ENCODE measurements at regions not wholly inside any gene's neighbourhood (a gene's known extent, or its start where the extent isn't known, plus 50 kb on each side); places are given as distances from the start of the nearest gene placed in this dataset.

DNA sequence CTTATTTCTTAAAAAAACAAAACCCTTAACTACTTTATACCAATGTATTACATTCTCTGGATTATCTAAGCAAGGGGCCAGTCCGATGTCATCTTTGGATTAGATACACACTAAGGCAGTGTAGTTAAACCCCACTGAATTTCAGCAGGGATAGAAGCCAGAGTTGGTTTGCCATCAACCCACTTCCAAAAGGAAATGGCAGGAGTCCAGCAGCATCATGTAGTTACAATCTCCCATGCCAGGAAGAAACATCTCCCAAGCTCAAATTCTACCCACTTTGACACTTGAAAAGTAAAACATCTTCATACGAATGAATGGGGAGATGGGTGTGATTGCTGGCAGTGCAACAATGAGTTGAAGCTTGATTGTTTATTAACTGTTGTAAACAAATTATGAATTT, 203.5 kb upstream of the PLXNC1 start:
- Mint-ChIP-seq H3K27ac (no peak overlapping the region), H3K36me3 (ENCODE audit: insufficient read depth) (no peaks in the 10 kb centered on the region), H3K9me3 (ENCODE audit: low read depth) (peaks cover 5% of the 10 kb centered on the region), H3K4me1 (ENCODE audit: low read depth) (no peaks in the 10 kb centered on the region), H3K4me3 (ENCODE audit: low read depth) (no peak overlapping the region), H3K27me3 (no peaks in the 10 kb centered on the region)
- no peak for TF ChIP-seq CTCF (IDR thresholded peaks at IDR 0.05; ENCODE audit: unreplicated experiment)
- no peak for DNase-seq (ENCODE audit: low spot score, unreplicated experiment)

DNA sequence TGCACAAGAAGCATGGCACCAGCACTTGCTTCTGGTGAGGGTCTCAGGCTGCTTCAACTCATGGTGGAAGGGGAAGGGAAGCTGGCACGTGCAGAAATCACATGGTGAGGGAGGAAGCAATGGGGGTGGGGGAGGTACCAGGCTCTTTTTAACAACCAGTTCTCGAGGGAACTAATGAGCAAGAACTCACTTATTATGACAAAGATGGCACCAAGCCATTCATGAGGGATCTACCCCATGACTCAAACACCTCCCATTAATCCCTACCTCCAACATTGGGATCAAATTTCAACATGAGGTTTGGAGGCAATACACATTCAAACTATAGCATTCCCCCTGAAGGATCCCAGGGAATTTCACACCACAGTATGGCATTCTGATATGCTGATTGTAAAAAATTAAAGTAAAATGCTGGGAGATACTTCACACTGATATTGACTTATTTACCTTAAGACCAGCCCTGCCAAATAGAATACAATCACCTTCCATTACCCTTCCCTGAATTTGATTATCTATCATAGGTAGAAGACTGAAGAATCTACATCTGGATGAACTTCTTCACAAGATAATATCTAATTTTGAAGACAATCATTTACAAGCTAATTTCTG, 201.7 kb upstream of the PLXNC1 start:
- no peak for DNase-seq (ENCODE audit: low spot score, unreplicated experiment)
- Mint-ChIP-seq H3K36me3 (ENCODE audit: insufficient read depth) (no peaks in the 10 kb centered on the region), H3K4me1 (ENCODE audit: low read depth) (no peaks in the 10 kb centered on the region), H3K27me3 (no peaks in the 10 kb centered on the region), H3K9me3 (ENCODE audit: low read depth) (peaks cover 5% of the 10 kb centered on the region), H3K27ac (no peak overlapping the region), H3K4me3 (ENCODE audit: low read depth) (no peak overlapping the region)
- TF ChIP-seq CTCF (IDR thresholded peaks at IDR 0.05; ENCODE audit: unreplicated experiment), result no peak

DNA sequence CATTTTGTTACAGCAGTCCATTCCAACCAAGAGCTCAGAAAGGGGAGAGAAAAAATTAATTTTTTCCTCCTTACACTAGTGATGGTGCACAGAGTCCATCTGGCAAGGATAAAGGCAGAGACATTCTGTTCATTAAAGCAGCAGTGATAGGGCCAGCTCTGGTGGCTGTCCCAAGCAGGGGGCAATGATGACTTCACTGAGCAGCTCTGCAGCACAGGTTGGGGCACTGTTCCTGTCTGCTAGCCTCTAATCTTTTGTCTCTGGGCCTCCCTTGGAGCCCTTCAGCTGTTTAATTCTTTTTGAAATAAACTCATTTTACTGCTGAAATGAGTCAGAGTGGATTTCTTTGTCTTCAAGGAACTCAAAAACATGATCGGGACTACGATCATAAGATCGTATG, 200.9 kb upstream of the PLXNC1 start:
- Mint-ChIP-seq H3K36me3 (ENCODE audit: insufficient read depth) (no peaks in the 10 kb centered on the region), H3K9me3 (ENCODE audit: low read depth) (peaks cover 5% of the 10 kb centered on the region), H3K27ac (no peak overlapping the region), H3K27me3 (no peaks in the 10 kb centered on the region), H3K4me1 (ENCODE audit: low read depth) (no peaks in the 10 kb centered on the region), H3K4me3 (ENCODE audit: low read depth) (no peak overlapping the region)
- DNase-seq (ENCODE audit: low spot score, unreplicated experiment), result no peak
- TF ChIP-seq CTCF (IDR thresholded peaks at IDR 0.05; ENCODE audit: unreplicated experiment), result no peak

- Mint-ChIP-seq H3K4me3 (ENCODE audit: low read depth) (no peak overlapping the region), H3K9me3 (ENCODE audit: low read depth) (peaks cover 5% of the 10 kb centered on the region), H3K27me3 (no peaks in the 10 kb centered on the region), H3K36me3 (ENCODE audit: insufficient read depth) (no peaks in the 10 kb centered on the region), H3K27ac (no peak overlapping the region), H3K4me1 (ENCODE audit: low read depth) (no peaks in the 10 kb centered on the region)
- no peak for DNase-seq (ENCODE audit: low spot score, unreplicated experiment)
- TF ChIP-seq CTCF (IDR thresholded peaks at IDR 0.05; ENCODE audit: unreplicated experiment), result no peak
Measured at GRCh38 chr12:93950311-93950710, 198.1 kb upstream of the PLXNC1 start.

GRCh38 chr12:93954166-93955112, 193.9 kb upstream of the PLXNC1 start:
- Mint-ChIP-seq H3K4me3 (ENCODE audit: low read depth) (no peak overlapping the region), H3K9me3 (ENCODE audit: low read depth) (peaks cover 10% of the 10 kb centered on the region), H3K27ac (no peak overlapping the region), H3K4me1 (ENCODE audit: low read depth) (no peaks in the 10 kb centered on the region), H3K27me3 (no peaks in the 10 kb centered on the region), H3K36me3 (ENCODE audit: insufficient read depth) (no peaks in the 10 kb centered on the region)
- no peak for DNase-seq (ENCODE audit: low spot score, unreplicated experiment)
- no peak for TF ChIP-seq CTCF (IDR thresholded peaks at IDR 0.05; ENCODE audit: unreplicated experiment)
